H9 (cell line): ENCODE measurements at regions not wholly inside any gene's neighbourhood (a gene's known extent, or its start where the extent isn't known, plus 50 kb on each side); places are given as distances from the start of the nearest gene placed in this dataset.

ENCODE experiments used
- DNase-seq: peaks from one replicate; pipeline ENCODE4 v3.0.0-alpha.2; 2017
- H2AFZ ChIP-seq: one replicate; pipeline ENCODE4 v1.6.1; 2013; ENCODE audit warnings: mild to moderate bottlenecking, low read length, control low read depth, moderate library complexity
- H2AK5ac ChIP-seq: 2 replicates; pipeline ENCODE4 v1.6.1; 2013; ENCODE audit warnings: low read length, control low read depth, mixed read lengths; ENCODE audit not compliant: insufficient read length
- H2BK120ac ChIP-seq: one replicate; pipeline ENCODE4 v1.6.1; 2013; ENCODE audit warnings: low read depth, mild to moderate bottlenecking, low read length, control low read depth, inconsistent platforms; ENCODE audit not compliant: poor library complexity, severe bottlenecking
- H2BK12ac ChIP-seq: 2 replicates; pipeline ENCODE4 v1.6.1; 2013; ENCODE audit warnings: low read length, control low read depth, mixed read lengths, low read depth; ENCODE audit not compliant: insufficient read length
- H2BK15ac ChIP-seq: 2 replicates; pipeline ENCODE4 v1.6.1; 2013; ENCODE audit warnings: low read depth, low read length, control low read depth
- H2BK20ac ChIP-seq: one replicate; pipeline ENCODE4 v1.6.1; 2013; ENCODE audit warnings: low read depth, mild to moderate bottlenecking, low read length, control low read depth, inconsistent platforms; ENCODE audit not compliant: poor library complexity, severe bottlenecking
- H2BK5ac ChIP-seq: 2 replicates; pipeline ENCODE4 v1.6.1; 2013; ENCODE audit warnings: low read length, control low read depth, mixed read lengths; ENCODE audit not compliant: insufficient read length
- H3K14ac ChIP-seq: 2 replicates; pipeline ENCODE4 v1.6.1; 2013; ENCODE audit warnings: low read length, control low read depth; ENCODE audit not compliant: insufficient read depth
- H3K18ac ChIP-seq: 2 replicates; pipeline ENCODE4 v1.6.1; 2013; ENCODE audit warnings: low read depth, mild to moderate bottlenecking, mixed read lengths, low read length, control low read depth; ENCODE audit not compliant: insufficient read length
- H3K23ac ChIP-seq: 2 replicates; pipeline ENCODE4 v1.6.1; 2013; ENCODE audit warnings: low read length, control low read depth, mixed read lengths, low read depth; ENCODE audit not compliant: insufficient read length
- H3K23me2 ChIP-seq: 2 replicates; pipeline ENCODE4 v1.6.1; 2013; ENCODE audit warnings: low read depth, mild to moderate bottlenecking, mixed read lengths, low read length, control low read depth; ENCODE audit not compliant: insufficient read length, poor library complexity, severe bottlenecking
- H3K27ac ChIP-seq: 2 replicates; pipeline ENCODE4 v1.5.1; 2013; ENCODE audit warnings: low read length, control low read depth, mixed read lengths, low read depth; ENCODE audit not compliant: insufficient read length
- H3K27me3 ChIP-seq: 2 replicates; pipeline ENCODE4 v1.6.1; 2013; ENCODE audit warnings: low read length, control low read depth, inconsistent platforms; ENCODE audit not compliant: insufficient read depth
- H3K4ac ChIP-seq: 2 replicates; pipeline ENCODE4 v1.6.1; 2013; ENCODE audit warnings: low read depth, mild to moderate bottlenecking, control low read depth, inconsistent platforms, low read length, moderate library complexity
- H3K4me1 ChIP-seq: 2 replicates; pipeline ENCODE4 v1.6.1; 2013; ENCODE audit warnings: low read length, control low read depth, inconsistent platforms; ENCODE audit not compliant: insufficient read depth
- H3K4me2 ChIP-seq: 2 replicates; pipeline ENCODE4 v1.6.1; 2013; ENCODE audit warnings: low read length, control low read depth, mixed read lengths; ENCODE audit not compliant: insufficient read length, insufficient read depth
- H3K56ac ChIP-seq: 2 replicates; pipeline ENCODE4 v1.6.1; 2013; ENCODE audit warnings: low read depth, mild to moderate bottlenecking, mixed read lengths, low read length, control low read depth; ENCODE audit not compliant: insufficient read length
- H3K79me1 ChIP-seq: 2 replicates; pipeline ENCODE4 v1.6.1; 2013; ENCODE audit warnings: low read depth, mild to moderate bottlenecking, moderate library complexity, low read length, control low read depth, inconsistent platforms; ENCODE audit not compliant: insufficient read depth, poor library complexity, severe bottlenecking
- H3K79me2 ChIP-seq: 2 replicates; pipeline ENCODE4 v1.6.1; 2013; ENCODE audit warnings: low read length, control low read depth, inconsistent platforms; ENCODE audit not compliant: insufficient read depth
- H3K9ac ChIP-seq: 2 replicates; pipeline ENCODE4 v1.6.1; 2013; ENCODE audit warnings: low read length, control low read depth, mixed read lengths; ENCODE audit not compliant: insufficient read length; ENCODE audit errors: extremely low read depth
- H3K9me3 ChIP-seq: one replicate; pipeline ENCODE4 v1.6.1; 2013; ENCODE audit warnings: low read depth, low read length, inconsistent platforms; ENCODE audit not compliant: control insufficient read depth
- H3T11ph ChIP-seq: one replicate; pipeline ENCODE4 v1.6.1; 2013; ENCODE audit warnings: mild to moderate bottlenecking, low read length, control low read depth, inconsistent platforms
- H4K20me1 ChIP-seq: one replicate; pipeline ENCODE4 v1.6.1; 2013; ENCODE audit not compliant: control insufficient read depth, insufficient read length, insufficient read depth
- H4K5ac ChIP-seq: 2 replicates; pipeline ENCODE4 v1.6.1; 2013; ENCODE audit warnings: low read depth, mild to moderate bottlenecking, mixed read lengths, low read length, control low read depth; ENCODE audit not compliant: insufficient read length
- H4K8ac ChIP-seq: replicated peaks from 2 replicates; pipeline ENCODE4 v1.6.1; 2013; ENCODE audit warnings: low read length, control low read depth, mixed read lengths, low read depth; ENCODE audit not compliant: insufficient read length
- H4K91ac ChIP-seq: 2 replicates; pipeline ENCODE4 v1.6.1; 2013; ENCODE audit warnings: low read depth, mild to moderate bottlenecking, moderate library complexity, mixed read lengths, low read length, control low read depth; ENCODE audit not compliant: insufficient read length
- H3K27ac Mint-ChIP-seq, 3 experiments: 2 replicates in 2 of 3; 3 replicates in 1 of 3; pipeline ENCODE4 v1.8.0; 2020 to 2021; ENCODE audit warnings: mixed read lengths in 3 of 3, mild to moderate bottlenecking in 1 of 3, moderate library complexity in 1 of 3
- H3K27me3 Mint-ChIP-seq: 2 replicates; pipeline ENCODE4 v1.8.0; 2021; ENCODE audit warnings: low read depth, mild to moderate bottlenecking, moderate library complexity, mixed read lengths
- H3K36me3 Mint-ChIP-seq, 3 experiments: 2 replicates in 2 of 3; 3 replicates in 1 of 3; pipeline ENCODE4 v1.8.0; 2020 to 2021; ENCODE audit warnings: low read depth in 3 of 3, mixed read lengths in 3 of 3; ENCODE audit not compliant: insufficient read depth in 1 of 3
- H3K4me1 Mint-ChIP-seq, 2 experiments: 2 replicates each; pipeline ENCODE4 v1.8.0; 2020; ENCODE audit warnings: mixed read lengths in 2 of 2
- H3K4me3 Mint-ChIP-seq, 2 experiments: 2 replicates in 1 of 2; 3 replicates in 1 of 2; pipeline ENCODE4 v1.8.0; 2020 to 2021; ENCODE audit warnings: mild to moderate bottlenecking in 2 of 2, mixed read lengths in 2 of 2, moderate library complexity in 1 of 2
- H3K9me3 Mint-ChIP-seq, 2 experiments: 2 replicates in 1 of 2; 3 replicates in 1 of 2; pipeline ENCODE4 v1.8.0; 2020; ENCODE audit warnings: mild to moderate bottlenecking in 2 of 2, mixed read lengths in 2 of 2, moderate library complexity in 1 of 2
- WGBS: extraction: QIAGEN DNeasy Blood & Tissue Kit; methylation state at CpG from one replicate; pipeline ENCODE4 v1.1.7; 2013; ENCODE audit warnings: missing lambda C conversion rate, low lambda C conversion rate, mixed read lengths; ENCODE audit not compliant: insufficient read length; ENCODE audit errors: extremely low coverage; 5-methylcytosine and 5-hydroxymethylcytosine counted together
- TF ChIP-seq, protein P1 (sequence below): fragments of 200-600 bp; sonication (generic); conservative IDR thresholded peaks from 3 replicates; pipeline ENCODE4 v1.8.0; 2021; ENCODE audit warnings: antibody characterized with exemption, mild to moderate bottlenecking

DNA sequence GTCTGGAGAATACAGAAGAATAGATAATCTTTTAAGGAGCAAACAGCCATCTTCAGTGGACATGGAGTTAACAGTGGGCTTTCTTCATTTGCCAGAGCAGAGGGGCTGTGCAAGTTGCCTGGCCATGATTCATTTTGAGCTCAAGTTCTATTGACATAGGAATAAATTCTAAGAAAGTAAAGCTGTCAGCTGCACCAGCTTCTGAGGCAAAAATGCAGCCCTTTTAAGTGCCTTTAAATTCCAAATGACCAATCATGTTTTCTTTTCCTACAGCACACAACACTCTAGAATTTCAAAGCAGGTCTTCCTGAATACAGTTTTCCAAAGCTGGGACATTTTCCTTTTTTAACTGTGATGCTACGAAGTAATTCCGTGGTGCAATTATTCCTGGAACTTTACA is 246.4 kb upstream of the NT5C1B start:
- no peaks in the 10 kb centered on the region for H3K79me1 ChIP-seq
- Mint-ChIP-seq H3K36me3 (no peaks in the 10 kb centered on the region), H3K27me3 (peaks cover 34% of the 10 kb centered on the region), H3K4me3 (no peak overlapping the region), H3K27ac (no peak overlapping the region), H3K9me3 (no peaks in the 10 kb centered on the region), H3K4me1 (peaks cover 30 to 42% of the 10 kb centered on the region in 2 experiments)
- H2BK12ac ChIP-seq = no peak overlapping the region
- no peak overlapping the region for H2AFZ ChIP-seq
- H2BK20ac ChIP-seq = no peak overlapping the region
- H4K20me1 ChIP-seq = no peaks in the 10 kb centered on the region
- H3K18ac ChIP-seq = no peak overlapping the region
- peaks cover 11% of the 10 kb centered on the region; the same call in 1 of the 2 replicates for H3K4me1 ChIP-seq
- DNase-seq = no peak
- TF ChIP-seq, protein P1, sequence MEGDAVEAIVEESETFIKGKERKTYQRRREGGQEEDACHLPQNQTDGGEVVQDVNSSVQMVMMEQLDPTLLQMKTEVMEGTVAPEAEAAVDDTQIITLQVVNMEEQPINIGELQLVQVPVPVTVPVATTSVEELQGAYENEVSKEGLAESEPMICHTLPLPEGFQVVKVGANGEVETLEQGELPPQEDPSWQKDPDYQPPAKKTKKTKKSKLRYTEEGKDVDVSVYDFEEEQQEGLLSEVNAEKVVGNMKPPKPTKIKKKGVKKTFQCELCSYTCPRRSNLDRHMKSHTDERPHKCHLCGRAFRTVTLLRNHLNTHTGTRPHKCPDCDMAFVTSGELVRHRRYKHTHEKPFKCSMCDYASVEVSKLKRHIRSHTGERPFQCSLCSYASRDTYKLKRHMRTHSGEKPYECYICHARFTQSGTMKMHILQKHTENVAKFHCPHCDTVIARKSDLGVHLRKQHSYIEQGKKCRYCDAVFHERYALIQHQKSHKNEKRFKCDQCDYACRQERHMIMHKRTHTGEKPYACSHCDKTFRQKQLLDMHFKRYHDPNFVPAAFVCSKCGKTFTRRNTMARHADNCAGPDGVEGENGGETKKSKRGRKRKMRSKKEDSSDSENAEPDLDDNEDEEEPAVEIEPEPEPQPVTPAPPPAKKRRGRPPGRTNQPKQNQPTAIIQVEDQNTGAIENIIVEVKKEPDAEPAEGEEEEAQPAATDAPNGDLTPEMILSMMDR = no peak
- no peak overlapping the region for H4K8ac ChIP-seq
- no peak overlapping the region for H3T11ph ChIP-seq
- no peak overlapping the region for H3K23ac ChIP-seq
- no peaks in the 10 kb centered on the region for H3K9me3 ChIP-seq
- H3K79me2 ChIP-seq = no peaks in the 10 kb centered on the region
- H4K5ac ChIP-seq = no peak overlapping the region
- no peaks in the 10 kb centered on the region for H3K27me3 ChIP-seq
- no peak overlapping the region for H2BK120ac ChIP-seq
- no peak overlapping the region for H3K14ac ChIP-seq
- no CpG with 5 or more reads among the region's 2 CpGs for WGBS
- H3K9ac ChIP-seq = no peak overlapping the region
- no peak overlapping the region for H3K4me2 ChIP-seq
- no peak overlapping the region for H4K91ac ChIP-seq
- H3K56ac ChIP-seq = no peak overlapping the region
- no peak overlapping the region for H3K4ac ChIP-seq
- no peaks in the 10 kb centered on the region for H3K23me2 ChIP-seq
- no peak overlapping the region for H2BK15ac ChIP-seq
- no peak overlapping the region for H2BK5ac ChIP-seq
- no peak overlapping the region for H3K27ac ChIP-seq
- H2AK5ac ChIP-seq = no peak overlapping the region
